ENCODE measurements at regions not wholly inside any gene's neighbourhood (a gene's known extent, or its start where the extent isn't known, plus 50 kb on each side); places are given as distances from the start of the nearest gene placed in this dataset.

- DNase-seq (ENCODE audit: low read depth in 2 of 3, low spot score in 1 of 3): no peak
These were observed 280.6 kb upstream of the PARD3B start for GRCh38 chr2:204264621-204265140.

- no peak for DNase-seq (ENCODE audit: low read depth in 2 of 3, low spot score in 1 of 3)
These were observed 279.5 kb upstream of the PARD3B start for GRCh38 chr2:204265681-204266181.

GRCh38 chr2:204268458-204268857, 276.8 kb upstream of the PARD3B start:
- no peak for DNase-seq (ENCODE audit: low read depth in 2 of 3, low spot score in 1 of 3)

GRCh38 chr2:204268971-204269370, 276.3 kb upstream of the PARD3B start:
- no peak for DNase-seq (ENCODE audit: low read depth in 2 of 3, low spot score in 1 of 3)

- DNase-seq (ENCODE audit: low read depth in 2 of 3, low spot score in 1 of 3): no peak
These were observed 273.2 kb upstream of the PARD3B start for GRCh38 chr2:204272089-204272488.

GRCh38 chr2:204272610-204273287, 272.5 kb upstream of the PARD3B start:
- DNase-seq (ENCODE audit: low read depth in 2 of 3, low spot score in 1 of 3): no peak

- DNase-seq (ENCODE audit: low read depth in 2 of 3, low spot score in 1 of 3): no peak
These were observed 270.8 kb upstream of the PARD3B start for GRCh38 chr2:204274429-204274828.

GRCh38 chr2:204274991-204275390, 270.3 kb upstream of the PARD3B start:
- no peak for DNase-seq (ENCODE audit: low read depth in 2 of 3, low spot score in 1 of 3)

GRCh38 chr2:204277226-204277625, 268.0 kb upstream of the PARD3B start:
- DNase-seq (ENCODE audit: low read depth in 2 of 3, low spot score in 1 of 3): no peak

- DNase-seq (ENCODE audit: low read depth in 2 of 3, low spot score in 1 of 3): no peak
These were observed 266.8 kb upstream of the PARD3B start for GRCh38 chr2:204278454-204278853.

GRCh38 chr2:204279819-204280218, 265.5 kb upstream of the PARD3B start:
- no peak for DNase-seq (ENCODE audit: low read depth in 2 of 3, low spot score in 1 of 3)

GRCh38 chr2:204280262-204280668, 265.0 kb upstream of the PARD3B start:
- no peak for DNase-seq (ENCODE audit: low read depth in 2 of 3, low spot score in 1 of 3)

GRCh38 chr2:204282081-204282480, 263.2 kb upstream of the PARD3B start:
- no peak for DNase-seq (ENCODE audit: low read depth in 2 of 3, low spot score in 1 of 3)

- no peak for DNase-seq (ENCODE audit: low read depth in 2 of 3, low spot score in 1 of 3)
These were observed 262.8 kb upstream of the PARD3B start for GRCh38 chr2:204282525-204282924.

- no peak for DNase-seq (ENCODE audit: low read depth in 2 of 3, low spot score in 1 of 3)
These were observed 256.2 kb upstream of the PARD3B start for GRCh38 chr2:204289066-204289465.

GRCh38 chr2:204292439-204292838, 252.8 kb upstream of the PARD3B start:
- no peak for DNase-seq (ENCODE audit: low read depth in 2 of 3, low spot score in 1 of 3)

GRCh38 chr2:204293884-204294747, 251.2 kb upstream of the PARD3B start:
- DNase-seq (ENCODE audit: low read depth in 2 of 3, low spot score in 1 of 3): no peak

GRCh38 chr2:204298404-204298803, 246.9 kb upstream of the PARD3B start:
- no peak for DNase-seq (ENCODE audit: low read depth in 2 of 3, low spot score in 1 of 3)

GRCh38 chr2:204299766-204300165, 245.5 kb upstream of the PARD3B start:
- no peak for DNase-seq (ENCODE audit: low read depth in 2 of 3, low spot score in 1 of 3)

- no peak for DNase-seq (ENCODE audit: low read depth in 2 of 3, low spot score in 1 of 3)
These were observed 238.6 kb upstream of the PARD3B start for GRCh38 chr2:204306667-204307066.

GRCh38 chr2:204312105-204312504, 233.2 kb upstream of the PARD3B start:
- no peak for DNase-seq (ENCODE audit: low read depth in 2 of 3, low spot score in 1 of 3)

- no peak for DNase-seq (ENCODE audit: low read depth in 2 of 3, low spot score in 1 of 3)
These were observed 232.0 kb upstream of the PARD3B start for GRCh38 chr2:204313256-204313655.
